ENCODE measurements at regions not wholly inside any gene's neighbourhood (a gene's known extent, or its start where the extent isn't known, plus 50 kb on each side); places are given as distances from the start of the nearest gene placed in this dataset.
"Not testable (repeated sequence)": the region's sequence is repeated elsewhere in the genome, so short reads cannot be mapped to it uniquely, and the experiment has no call there.

DNA sequence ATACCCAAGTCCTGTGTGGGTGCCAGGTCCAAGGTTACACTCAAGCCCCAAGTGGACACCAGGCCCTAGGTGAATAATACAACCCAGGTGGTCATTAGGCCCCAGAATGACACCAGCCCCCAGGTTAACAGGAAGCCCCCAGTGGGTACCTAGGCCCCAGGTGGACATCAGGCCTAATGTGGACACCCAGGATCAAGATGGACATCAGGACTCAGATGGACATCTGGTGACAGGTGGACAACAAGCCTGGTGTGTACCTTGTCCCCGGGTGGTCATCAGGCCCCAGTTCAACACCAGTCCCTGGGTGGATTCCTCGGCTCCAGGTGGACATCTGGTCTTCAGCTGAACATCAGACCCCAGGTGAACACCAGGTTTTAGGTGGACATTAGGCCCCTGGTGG lies 1485.4 kb upstream of the TPTE start:
- H3K9me1 ChIP-seq (ENCODE audit: control insufficient read depth, insufficient read depth, low read length); H3K4me1 ChIP-seq (replicated peaks in 1 of 2; ENCODE audit: control insufficient read depth in 2 of 2, insufficient read depth in 2 of 2, low read length in 2 of 2); FAIRE-seq; H3K4me2 ChIP-seq (ENCODE audit: insufficient read depth, low read length); H3K27ac ChIP-seq (ENCODE audit: extremely low read depth, low read depth, low read length); POLR2A ChIA-PET; ATAC-seq; BruUV-seq (replicated peaks); H3K27me3 ChIP-seq (ENCODE audit: control insufficient read depth in 2 of 2, insufficient read depth in 2 of 2, low read length in 2 of 2); H3K4me3 ChIP-seq; H2AFZ ChIP-seq (ENCODE audit: low read depth, low read length); H3K79me2 ChIP-seq (ENCODE audit: control insufficient read depth, insufficient read depth, low read length); in situ Hi-C loops (cut with MboI); DNase-seq (ENCODE audit: extremely low read depth in 1 of 4, low spot score in 3 of 4); H4K20me1 ChIP-seq (replicated peaks; ENCODE audit: control insufficient read depth, insufficient read depth, low read length); H3K36me3 ChIP-seq (ENCODE audit: control insufficient read depth, insufficient read depth, low read length); CTCF ChIA-PET (ENCODE audit: low intra/inter-chr PET ratio); H3K9me3 ChIP-seq (replicated peaks; ENCODE audit: control insufficient read depth, insufficient read depth, low read depth, low read length); H3K9ac ChIP-seq (ENCODE audit: insufficient read depth in 1 of 2, low read depth in 2 of 2, low read length in 2 of 2); intact Hi-C loops (cut with micrococcal nuclease): not testable (repeated sequence)
- no CpG with 5 or more reads among the region's 2 CpGs for WGBS (ENCODE audit: insufficient coverage, low coverage, missing lambda C conversion rate)

DNA sequence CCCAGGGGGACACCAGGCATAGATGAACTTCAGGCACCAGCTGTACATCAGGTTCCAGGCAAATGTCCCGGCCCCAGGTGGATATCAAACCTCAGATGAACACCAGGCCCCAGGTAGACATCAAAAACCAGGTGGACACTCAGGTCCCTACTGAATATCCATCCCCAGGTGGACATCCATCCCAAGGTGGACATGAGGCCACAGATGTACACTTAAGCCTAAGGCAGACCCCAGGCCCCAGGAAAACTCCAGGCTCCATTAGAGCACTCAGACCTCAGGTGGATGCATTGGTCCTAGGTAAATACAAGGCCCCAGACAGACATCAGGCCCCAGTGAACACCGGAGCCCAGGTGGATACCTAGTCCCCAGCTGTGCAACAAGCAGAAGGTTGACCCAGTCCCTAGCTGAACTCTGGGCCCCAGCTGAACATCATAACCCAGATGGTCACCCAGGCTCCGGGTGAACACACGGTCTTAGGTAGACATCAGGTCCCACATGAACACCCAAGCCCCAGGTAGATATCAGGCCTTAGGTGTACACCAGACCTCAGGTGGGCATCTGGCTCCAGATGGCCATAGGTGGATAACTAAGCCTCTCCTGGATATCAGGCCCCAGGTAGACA lies 1484.3 kb upstream of the TPTE start:
- H2AFZ ChIP-seq (ENCODE audit: low read depth, low read length); ATAC-seq; H4K20me1 ChIP-seq (replicated peaks; ENCODE audit: control insufficient read depth, insufficient read depth, low read length); CTCF ChIA-PET (ENCODE audit: low intra/inter-chr PET ratio); H3K9ac ChIP-seq (ENCODE audit: insufficient read depth in 1 of 2, low read depth in 2 of 2, low read length in 2 of 2); POLR2A ChIA-PET; H3K4me3 ChIP-seq; H3K27ac ChIP-seq (ENCODE audit: extremely low read depth, low read depth, low read length); H3K36me3 ChIP-seq (ENCODE audit: control insufficient read depth, insufficient read depth, low read length); DNase-seq (ENCODE audit: extremely low read depth in 1 of 4, low spot score in 3 of 4); intact Hi-C loops (cut with micrococcal nuclease); H3K4me2 ChIP-seq (ENCODE audit: insufficient read depth, low read length); FAIRE-seq; BruUV-seq (replicated peaks); H3K4me1 ChIP-seq (replicated peaks in 1 of 2; ENCODE audit: control insufficient read depth in 2 of 2, insufficient read depth in 2 of 2, low read length in 2 of 2); H3K27me3 ChIP-seq (ENCODE audit: control insufficient read depth in 2 of 2, insufficient read depth in 2 of 2, low read length in 2 of 2); H3K9me1 ChIP-seq (ENCODE audit: control insufficient read depth, insufficient read depth, low read length); in situ Hi-C loops (cut with MboI); H3K79me2 ChIP-seq (ENCODE audit: control insufficient read depth, insufficient read depth, low read length); H3K9me3 ChIP-seq (replicated peaks; ENCODE audit: control insufficient read depth, insufficient read depth, low read depth, low read length): not testable (repeated sequence)
- WGBS (ENCODE audit: insufficient coverage, low coverage, missing lambda C conversion rate), result 2% methylated on average over 4 of the region's 4 CpGs

DNA sequence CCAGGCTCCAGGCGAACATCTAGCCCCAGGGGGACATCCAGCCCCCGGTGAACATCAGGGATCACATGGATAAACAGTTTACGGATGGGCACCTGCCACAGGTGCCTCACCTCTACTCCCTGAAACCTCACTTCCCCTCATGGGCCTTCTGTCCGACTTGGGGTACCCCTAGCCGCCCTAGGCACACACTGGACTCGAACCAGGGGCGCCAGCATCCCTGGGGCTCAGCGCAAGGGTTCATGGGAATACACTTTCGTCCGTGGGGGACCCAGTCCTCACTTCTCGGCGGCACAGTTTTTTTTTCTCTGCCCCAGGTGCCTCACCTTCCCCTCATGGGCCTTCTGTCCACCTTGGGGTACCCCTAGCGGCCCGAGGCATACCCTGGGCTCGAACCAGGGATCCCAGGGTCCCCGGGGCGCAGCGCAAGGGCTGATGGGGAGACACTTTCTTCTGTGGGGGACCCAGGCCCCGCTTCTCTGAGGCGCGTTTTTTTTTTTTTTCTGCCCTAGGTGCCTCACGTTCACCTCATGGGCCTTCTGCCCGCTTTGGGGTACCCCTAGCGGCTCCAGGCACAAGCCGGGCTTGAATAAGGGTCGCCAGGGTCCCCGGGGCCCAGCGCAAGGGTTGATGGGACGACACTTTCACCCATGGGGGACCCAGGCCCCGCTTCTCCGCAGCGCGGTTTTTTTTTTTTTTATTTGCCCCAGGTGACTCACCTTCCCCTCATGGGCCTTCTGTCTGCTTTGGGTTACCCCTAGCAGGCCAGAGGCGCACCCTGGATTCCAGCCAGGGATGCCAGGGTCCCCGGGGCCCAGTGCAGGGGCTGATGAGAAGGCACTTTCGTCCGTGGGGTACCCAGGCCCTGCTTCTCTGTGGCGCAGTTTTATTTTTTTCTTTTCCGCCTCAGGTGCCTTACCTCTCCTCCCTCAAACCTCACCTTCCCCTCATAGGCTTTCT lies 1483.5 kb upstream of the TPTE start:
- H3K79me2 ChIP-seq (ENCODE audit: control insufficient read depth, insufficient read depth, low read length); H3K4me1 ChIP-seq (replicated peaks in 1 of 2; ENCODE audit: control insufficient read depth in 2 of 2, insufficient read depth in 2 of 2, low read length in 2 of 2); in situ Hi-C loops (cut with MboI); intact Hi-C loops (cut with micrococcal nuclease); POLR2A ChIA-PET; H3K27me3 ChIP-seq (ENCODE audit: control insufficient read depth in 2 of 2, insufficient read depth in 2 of 2, low read length in 2 of 2); DNase-seq (ENCODE audit: extremely low read depth in 1 of 4, low spot score in 3 of 4); BruUV-seq (replicated peaks); H2AFZ ChIP-seq (ENCODE audit: low read depth, low read length); FAIRE-seq; H3K4me3 ChIP-seq; H3K9me3 ChIP-seq (replicated peaks; ENCODE audit: control insufficient read depth, insufficient read depth, low read depth, low read length); ATAC-seq; H3K4me2 ChIP-seq (ENCODE audit: insufficient read depth, low read length); H3K36me3 ChIP-seq (ENCODE audit: control insufficient read depth, insufficient read depth, low read length); H3K9ac ChIP-seq (ENCODE audit: insufficient read depth in 1 of 2, low read depth in 2 of 2, low read length in 2 of 2); H3K27ac ChIP-seq (ENCODE audit: extremely low read depth, low read depth, low read length); H4K20me1 ChIP-seq (replicated peaks; ENCODE audit: control insufficient read depth, insufficient read depth, low read length); H3K9me1 ChIP-seq (ENCODE audit: control insufficient read depth, insufficient read depth, low read length); CTCF ChIA-PET (ENCODE audit: low intra/inter-chr PET ratio): not testable (repeated sequence)
- WGBS (ENCODE audit: insufficient coverage, low coverage, missing lambda C conversion rate), result 7% methylated on average over 19 of the region's 39 CpGs
